NCI-H2171 (cell line): ENCODE measurements at regions not wholly inside any gene's neighbourhood (a gene's known extent, or its start where the extent isn't known, plus 50 kb on each side); places are given as distances from the start of the nearest gene placed in this dataset.

Source experiments
- DNase-seq: peaks from one replicate; lab custom pipeline; 2025; lab: John Stamatoyannopoulos, UW

DNA sequence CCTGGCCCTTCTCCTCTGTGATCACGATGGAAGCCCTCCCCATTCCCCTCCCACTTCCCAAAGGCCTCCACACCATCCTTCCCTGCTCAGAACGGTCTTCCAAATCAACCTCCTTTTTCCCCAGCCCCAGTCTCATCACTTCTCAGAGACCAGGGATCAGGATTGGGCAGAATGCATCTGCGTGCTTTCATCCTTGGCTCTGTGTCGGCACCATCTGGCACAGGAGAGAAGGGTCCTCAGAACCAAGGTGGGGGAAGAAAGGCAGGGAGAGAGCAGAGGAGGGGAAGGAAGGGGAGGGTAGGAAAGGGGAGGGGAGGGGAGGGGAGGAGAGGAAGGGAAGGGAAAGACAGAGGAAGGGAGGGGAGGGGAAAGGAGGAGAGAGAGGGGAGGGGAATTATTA, 52.4 kb upstream of the FICD start:
- DNase-seq, result peak; percentile 54

DNA sequence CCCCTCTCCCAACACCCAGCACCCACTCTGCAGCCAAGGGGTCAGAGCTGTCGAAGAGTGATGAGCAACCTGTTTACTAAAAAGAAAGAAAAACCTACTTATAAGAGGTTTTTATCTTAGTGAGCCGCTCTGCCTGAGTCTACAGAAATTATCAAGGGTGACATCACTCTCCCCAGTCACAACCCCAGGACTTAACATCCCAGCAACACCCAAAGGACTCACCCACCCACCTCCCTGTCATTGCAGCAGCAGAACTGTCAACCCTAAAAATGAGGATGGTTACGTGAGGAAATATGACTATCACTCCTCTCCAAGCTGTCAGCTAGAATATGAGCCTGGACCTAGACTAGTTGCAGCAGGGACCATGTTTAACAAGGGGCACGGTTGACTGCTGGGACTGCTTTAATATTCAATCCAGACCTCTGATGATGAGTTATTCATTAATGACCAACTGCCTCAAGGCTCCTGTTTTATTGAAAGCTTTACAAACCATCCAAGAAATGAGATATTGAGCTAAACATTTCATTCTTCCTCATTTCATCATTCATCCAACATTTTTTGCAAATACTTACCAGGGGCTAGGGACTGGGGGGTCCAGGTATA, 53.9 kb upstream of the FICD start:
- DNase-seq, result no peak

DNA sequence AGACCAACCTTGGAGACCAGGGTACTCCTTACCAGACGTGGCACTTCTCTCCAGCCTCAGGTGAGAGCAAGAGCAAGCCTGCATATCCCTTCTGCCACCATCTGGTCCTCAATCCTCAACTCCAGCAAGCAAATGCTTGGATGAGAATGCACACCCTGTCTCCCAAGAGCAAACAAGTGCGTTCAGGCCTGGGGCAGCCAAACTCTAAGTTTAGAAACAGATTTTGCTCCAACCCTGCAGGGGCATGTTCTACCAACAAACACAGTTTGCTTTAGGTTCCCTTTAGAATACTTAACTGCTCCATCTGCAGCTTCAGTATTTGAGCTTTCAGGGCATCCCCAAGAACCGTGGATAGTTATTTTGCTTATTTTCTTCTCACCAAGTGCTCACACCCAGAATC, 55.9 kb upstream of the FICD start:
- peak; percentile 37 for DNase-seq

DNA sequence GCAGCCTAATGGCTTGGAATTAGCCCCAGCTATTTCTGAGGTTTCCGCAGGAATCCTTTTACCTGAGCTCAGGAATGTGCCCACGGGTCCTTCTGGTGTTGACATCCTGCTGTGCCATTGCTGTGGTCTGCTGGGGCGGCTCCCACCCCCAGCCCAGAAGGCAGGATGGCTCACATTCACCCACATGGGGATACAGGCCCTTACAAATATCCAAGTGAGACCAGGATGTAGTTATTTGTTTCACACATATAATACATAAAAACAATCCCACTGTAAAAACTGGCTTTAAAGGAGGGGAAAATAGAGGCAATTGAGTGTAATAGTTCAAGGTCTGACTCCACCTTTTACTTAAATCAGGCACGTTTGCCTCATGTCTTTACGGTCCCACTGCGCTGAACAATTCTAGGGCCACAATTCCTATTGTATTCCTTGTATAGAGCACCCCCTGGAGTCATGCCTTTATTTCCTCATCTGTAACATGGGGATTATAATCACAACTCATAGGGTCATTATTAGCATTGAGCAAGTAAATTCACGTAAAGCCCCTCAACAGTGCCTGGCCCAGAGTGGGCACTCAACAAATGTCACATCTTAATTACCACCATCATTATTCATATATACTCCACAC, 57.2 kb upstream of the FICD start:
- no peak for DNase-seq

DNA sequence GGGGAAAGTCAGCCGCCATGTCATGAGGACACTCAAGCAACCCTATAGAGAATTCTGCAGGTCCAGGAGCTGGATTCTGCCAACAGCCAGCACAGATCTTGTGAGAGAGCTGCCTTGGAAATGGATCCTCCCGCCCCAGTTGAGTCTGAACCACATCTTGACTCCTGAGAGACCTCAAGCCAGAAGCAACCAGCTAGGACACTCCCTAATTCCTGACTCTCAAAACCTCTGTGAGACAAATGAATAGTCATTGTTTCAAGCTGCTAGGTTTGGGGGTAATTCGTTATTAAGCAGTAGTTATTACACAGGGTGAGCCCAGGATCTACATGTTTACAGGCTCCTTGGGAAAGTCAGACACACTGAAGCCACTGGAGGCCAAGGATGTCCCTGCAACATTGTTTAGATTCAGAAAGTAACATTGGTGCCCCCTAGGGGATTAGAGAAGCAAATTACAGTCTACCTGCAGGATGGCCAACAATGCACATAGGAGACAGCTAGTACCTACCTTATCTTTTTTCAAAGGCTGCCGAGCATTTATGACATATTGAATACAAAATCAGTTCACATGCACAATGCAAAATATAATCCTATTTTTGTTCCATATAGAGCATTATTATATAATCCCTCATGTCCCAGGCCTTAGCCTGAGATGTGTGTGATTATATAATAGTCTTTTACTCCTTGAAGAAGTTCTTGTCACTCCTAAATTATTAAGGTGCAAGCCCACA, 57.9 kb upstream of the FICD start:
- peak; percentile 60 for DNase-seq

DNA sequence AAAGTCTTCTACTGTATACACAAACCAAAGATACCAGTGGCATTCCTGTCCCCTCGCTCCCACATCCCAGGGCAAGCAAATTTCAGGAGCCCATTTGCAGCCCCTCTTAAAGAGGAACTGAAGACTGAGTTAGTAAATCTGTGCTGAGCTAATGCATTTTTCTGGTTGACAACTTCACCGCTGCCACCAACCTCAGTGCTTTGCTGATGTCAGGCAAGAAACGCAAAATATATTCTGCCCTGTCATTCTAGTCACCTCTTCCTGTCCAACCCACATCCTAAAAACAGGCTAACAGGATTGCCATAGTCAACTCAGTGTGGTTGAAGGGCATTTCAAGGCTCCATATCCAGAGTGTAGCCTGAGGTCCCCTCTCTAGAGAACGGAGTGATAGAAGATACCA, 59.4 kb upstream of the FICD start:
- DNase-seq, result no peak

DNA sequence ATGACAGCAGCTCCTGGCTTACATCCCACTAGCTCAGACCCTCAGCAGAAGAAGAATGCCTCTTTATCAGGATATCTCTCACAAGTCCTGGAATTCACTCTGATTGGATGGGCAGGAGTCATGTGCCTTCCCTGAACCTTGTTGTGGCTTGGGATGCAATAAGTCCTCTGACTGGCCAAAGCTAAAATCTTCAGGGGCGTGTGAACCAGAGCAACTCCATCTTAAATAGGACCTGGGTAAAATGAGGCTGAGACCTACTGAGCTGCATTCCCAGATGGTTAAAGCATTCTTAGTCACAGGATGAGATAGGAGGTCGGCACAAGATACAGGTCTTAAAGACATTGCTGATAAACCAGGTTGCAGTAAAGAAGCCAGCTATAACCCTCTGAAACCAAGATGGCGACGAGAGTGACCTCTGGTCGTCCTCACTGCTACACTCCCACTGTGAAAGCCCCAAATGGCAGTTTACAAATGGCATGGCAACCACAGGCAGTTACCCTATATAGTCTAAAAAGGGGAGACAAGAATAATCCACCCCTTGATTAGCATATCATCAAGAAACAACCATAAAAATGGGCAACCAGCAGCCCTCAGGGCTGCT, 60.4 kb upstream of the FICD start:
- DNase-seq, result no peak

DNA sequence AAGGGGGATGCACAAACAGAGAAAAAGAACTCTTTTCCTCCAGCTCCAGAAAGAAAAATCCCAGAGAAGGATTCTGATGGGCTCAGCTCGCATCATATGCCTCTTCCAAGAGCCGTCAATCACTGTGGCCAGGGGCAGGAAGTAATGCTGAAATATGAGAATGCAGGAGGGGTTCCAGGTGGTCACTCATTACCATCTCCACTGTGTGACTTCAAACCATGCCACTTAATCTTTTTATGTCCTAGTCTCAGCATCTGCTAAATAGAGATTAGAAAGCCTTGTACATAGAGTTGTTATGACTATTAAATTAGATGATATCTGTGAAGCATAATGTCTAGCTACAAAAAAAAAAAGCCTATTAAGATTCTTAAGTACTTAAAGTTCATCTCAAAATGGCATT, 65.6 kb upstream of the FICD start:
- no peak for DNase-seq

DNA sequence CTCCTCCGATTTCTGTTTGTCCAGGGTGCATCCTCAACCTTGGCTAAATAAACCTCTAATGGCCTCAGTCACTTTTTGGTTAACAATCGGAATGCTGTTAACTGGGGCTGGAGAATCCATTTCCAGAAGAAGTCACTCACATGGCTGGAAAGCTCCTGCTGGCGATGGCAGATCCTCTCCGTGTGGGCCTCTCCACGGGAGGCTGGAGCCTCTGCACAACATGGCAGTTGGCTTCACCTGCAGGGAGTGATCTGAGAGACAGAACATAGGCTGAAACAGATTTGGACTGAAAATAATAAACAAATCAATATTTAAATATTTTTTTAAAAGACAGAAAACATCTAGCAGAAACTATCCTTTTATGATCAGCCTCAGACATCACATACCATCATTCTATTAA, 66.8 kb upstream of the FICD start:
- no peak for DNase-seq

DNA sequence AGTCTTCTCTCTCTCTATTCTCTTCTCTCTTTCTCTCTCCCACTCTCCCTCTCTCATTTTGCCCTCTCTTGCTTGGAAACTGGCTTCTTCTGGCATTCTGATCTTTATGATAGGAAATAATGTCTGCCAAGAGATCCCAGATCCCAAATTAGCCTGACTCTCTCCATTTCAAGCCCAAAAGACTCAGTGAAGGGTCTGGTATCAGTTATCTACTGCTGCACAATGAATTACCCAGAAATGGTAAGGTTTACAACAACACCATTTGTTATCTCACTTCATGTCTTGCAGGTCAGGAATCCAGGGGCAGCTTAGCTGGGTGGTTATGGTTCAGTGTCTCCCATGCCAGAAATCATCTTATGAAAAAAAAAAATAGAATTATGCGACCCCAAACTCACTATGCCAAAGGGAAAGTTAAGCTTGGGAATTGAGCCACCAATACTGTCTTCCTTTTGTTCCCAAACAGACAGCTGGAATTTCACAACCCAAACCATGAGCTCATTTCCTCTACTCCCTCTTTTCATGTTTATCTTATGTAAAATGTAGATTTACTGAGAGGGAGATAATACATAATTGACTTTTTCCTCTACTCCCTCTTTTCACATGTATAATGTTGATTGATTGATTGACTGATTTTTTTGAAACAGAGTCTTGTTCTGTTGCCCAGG, 67.8 kb upstream of the FICD start:
- no peak for DNase-seq

DNA sequence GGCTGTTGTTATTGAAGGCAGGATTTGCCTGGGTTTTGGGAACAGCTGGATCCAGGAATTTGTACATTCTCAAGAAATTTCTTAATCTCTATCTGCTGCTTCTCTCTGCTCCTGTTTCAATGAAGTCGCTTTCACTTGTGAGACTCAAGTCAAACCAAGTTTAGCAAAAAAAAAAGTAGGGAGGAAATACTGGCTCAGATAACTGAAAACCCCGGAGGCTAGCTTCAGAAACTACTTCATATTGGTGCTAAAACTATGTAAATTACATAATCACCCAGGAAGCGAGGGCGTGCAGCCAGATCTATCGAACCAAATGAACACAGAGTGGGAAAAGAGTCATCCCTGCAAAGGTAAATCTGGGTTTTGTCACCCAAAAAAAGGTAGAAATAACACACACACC, 68.3 kb upstream of the FICD start:
- DNase-seq, result no peak

DNA sequence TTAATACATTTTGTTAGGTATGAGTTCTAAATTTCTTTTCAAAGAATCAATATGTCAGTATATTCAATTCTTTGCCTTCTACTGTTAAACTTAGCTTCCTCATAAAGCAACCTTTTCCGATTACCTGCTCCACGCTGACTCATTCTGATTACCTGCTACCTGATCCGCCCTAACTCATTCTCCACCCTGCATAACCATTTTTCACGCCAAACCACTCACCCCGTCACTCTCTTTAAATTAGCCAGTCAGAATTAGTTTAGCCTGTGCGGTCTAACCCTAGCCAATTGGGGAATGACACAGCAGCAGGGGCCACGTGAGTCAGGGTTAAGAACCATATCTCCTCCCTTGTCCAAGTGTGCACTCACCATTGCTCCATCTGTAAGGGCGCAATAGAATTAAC, 72.2 kb upstream of the FICD start:
- DNase-seq, result no peak

DNA sequence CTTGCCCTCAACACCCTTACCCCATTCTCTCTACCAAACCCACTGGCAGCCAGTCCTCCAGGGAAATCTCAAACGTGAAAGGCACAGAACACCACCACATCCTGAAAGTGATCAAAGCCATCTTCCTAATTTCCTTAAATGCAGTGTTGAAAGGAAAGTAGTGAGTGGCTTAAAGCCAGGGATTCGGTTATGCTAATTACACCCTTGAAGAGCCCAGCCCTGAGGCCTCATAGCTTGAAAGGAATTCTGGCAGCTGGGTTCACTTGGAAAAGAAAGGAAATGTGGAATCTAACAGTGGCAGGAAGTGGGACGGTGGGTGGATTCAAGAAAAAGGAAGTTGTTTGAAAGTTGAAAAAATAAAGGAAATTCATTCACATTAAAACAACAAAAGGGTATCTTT, 73.0 kb upstream of the FICD start:
- no peak for DNase-seq

DNA sequence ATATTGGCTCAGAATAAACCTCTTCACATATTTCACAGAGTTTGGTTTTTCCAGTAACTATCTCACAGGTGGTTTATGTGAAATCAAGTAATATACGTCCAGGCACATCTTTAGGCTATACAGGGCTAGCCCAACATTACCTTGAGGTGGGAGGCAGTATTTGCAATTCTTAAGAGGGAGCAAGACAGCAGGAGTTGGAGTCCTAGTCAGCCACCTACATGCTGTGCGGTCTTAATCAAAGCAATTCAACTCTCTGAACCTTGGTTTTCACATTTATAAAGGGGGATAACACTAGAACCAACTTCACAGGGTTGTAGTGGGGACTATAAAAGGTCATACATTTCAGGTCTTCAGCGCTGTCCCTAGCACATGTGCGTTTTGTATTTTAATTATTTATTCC, 73.5 kb upstream of the FICD start:
- DNase-seq, result no peak

DNA sequence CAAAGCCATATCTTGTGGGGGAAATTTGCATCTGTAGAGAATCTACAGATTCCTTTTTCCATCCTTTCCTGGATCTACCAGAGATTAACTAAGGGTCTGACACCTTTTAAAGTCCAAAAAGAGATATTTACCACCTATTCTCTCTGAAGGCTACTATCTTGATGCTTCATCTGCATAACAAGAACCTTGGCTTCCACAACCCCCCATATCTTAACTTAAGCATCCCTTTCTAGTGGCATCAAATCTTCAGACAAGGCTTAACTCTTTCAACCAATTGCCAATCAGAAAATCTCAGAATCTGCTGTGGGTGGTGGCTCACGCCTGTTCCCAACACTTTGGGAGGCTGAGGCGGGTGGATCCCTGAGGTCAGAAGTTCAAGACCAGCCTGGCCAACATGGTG, 74.3 kb upstream of the FICD start:
- DNase-seq, result no peak

DNA sequence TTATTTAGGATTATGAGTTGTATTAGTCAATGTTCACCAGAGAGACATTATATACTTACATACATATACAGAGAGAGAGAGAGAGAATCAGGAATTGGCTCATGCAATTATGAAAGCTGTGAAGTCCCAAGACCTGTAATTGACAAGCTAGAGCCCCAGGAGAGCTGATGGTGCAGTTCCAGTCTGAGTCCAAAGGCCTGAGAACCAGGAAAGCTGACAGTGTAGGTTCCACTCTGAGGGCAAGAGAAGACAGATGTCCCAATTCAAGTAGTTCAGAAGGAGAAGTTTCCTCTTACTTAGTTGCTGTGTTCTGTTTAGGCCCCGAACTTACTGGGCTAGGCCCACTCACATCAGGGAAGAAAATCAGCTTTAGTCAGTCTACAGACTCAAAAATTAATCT, 76.4 kb upstream of the FICD start:
- no peak for DNase-seq

DNA sequence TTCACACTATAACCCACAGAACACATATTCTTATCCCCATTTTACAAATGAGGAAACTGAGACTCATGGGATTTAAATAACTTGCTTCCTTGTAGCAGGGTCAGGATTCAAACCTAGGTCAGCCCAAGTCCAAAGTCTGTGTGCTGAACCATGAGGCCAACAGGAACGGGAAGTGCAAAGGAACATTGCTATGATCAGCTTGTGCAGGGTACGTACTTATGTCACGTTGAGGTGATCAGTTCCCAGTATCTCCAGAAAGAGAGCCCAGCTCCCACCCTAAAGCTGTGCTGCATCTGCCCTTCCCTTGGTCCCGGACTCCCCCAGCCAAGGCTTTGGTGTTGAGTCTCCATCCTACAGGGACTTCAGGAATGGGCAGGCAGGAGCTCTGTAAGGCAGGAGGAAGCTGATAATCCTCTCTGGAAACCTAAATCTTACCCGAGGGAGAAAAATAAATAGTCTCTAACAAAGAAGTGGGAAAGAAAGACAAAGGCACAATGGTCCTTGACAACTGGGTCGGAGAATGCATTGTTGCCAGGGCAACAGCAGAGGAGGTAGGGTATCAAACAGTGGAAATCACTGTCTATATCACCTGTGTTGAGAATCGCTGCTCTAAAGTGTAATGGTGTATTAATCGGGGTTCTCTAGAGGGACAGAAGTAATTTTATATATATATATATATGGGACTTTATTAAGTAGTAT, 82.5 kb upstream of the FICD start:
- no peak for DNase-seq

DNA sequence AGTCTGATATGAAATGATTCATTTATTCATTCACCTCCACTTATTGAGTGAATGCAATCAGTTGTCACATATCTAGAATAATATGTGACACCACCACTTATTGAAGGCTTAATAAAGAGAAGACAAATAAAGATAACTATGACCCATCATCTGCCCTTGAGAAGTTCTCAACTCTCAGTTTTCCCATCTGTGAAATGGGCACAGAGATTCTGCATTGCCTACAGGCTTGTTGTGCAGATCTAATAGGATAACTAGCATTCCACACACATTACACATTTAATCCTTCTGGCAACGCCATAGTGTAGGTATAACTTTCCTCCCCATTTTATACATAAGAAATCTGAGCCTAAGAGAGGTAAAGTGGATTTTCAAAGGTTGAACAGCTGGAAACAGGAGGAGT, 84.2 kb upstream of the FICD start:
- DNase-seq, result no peak

DNA sequence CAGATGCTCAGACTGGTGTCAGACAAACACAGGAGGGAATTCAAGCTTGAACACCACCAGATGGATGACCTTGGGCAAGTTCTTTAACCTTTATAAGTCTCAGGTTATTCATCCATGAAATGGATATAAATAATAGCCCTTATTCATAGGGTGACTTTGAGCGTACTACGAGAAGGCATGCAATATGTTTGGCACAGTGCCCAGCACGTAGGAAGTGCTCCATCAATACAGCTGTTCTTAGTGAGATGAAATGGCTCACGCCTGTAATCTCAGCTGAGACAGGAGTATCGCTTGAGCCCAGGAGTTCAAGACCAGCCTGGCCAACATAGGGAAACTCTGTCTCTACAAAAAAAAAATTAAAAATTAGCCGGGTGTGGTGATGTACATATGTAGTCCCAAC, 84.8 kb upstream of the FICD start:
- peak; percentile 82 for DNase-seq

DNA sequence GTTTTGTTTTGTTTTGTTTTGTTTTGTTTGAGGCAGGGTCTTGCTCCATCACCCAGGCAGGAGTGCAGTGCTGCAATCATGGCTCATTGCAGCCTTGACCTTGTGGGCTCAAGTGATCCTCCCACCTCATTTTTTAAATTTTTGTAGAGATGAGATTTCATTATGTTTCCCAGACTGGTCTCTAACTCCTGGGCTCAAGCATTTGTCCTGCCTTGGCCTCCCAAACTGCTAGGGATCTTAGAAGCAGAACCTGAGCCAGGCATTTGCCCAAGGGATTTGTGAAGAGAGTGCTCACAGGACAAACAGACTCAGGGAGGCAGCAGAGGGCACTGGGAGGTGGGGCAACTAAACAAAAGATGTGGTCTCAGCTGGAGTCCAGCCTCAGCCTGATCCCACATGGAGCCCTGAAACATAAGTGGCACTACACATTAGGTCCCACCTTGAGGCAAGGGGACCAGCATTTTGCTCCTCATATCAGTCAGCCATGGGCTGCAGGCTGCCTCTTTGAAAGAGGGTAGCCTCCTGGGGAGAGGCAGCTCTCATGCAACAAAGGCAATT, 86.2 kb upstream of the CMKLR1 start:
- no peak for DNase-seq

DNA sequence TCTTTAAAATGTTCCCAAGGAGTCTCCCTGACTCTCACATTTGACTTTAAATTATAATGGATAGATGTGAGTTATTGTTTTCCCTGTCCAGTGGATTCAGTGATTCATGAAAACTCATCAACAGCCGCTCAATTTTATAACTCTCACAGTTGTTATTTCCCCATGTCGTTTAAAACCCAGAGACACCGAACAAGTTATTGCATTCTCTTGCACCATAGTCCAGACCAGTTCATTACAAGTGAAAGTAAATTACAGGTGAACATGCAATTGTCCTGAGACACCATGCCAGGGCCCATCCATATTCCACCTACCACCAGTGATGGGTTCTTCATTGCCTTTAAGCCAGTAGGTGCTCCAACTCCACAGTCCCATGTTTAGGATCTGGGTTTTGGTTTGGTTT, 85.7 kb upstream of the CMKLR1 start:
- DNase-seq, result no peak

DNA sequence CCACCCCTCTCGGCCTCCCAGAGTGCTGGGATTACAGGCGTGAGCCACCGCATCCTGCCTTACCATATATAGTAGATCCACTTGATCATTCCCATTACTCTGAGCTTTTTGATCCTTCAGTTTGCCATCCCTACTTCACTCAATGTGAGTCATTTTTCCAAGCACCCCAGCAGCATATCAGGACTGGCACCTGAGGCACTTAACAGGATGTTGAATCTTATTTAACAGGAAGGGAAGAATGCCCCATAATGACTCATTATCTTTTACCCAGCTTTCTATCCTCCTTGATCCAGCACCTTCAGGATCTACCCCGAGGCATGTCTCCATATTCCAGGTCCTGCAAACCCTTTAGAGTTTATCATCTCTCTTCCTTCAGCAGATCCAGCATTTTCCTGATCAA, 84.9 kb upstream of the CMKLR1 start:
- DNase-seq, result no peak
